Left ventricle myocardium inferior (tissue), 1 donor: ENCODE measurements at regions not wholly inside any gene's neighbourhood (a gene's known extent, or its start where the extent isn't known, plus 50 kb on each side); places are given as distances from the start of the nearest gene placed in this dataset.

Source experiments
- DNase-seq: peaks from one replicate; pipeline ENCODE4 v3.0.0-alpha.2; 2020
- H3K27ac ChIP-seq: fragments of 200-600 bp; replicated peaks from 2 replicates; pipeline ENCODE4 v1.8.0; 2021
- H3K27me3 ChIP-seq: fragments of 200-600 bp; 2 replicates; pipeline ENCODE4 v1.8.0; 2021; ENCODE audit warnings: low read depth
- H3K36me3 ChIP-seq: fragments of 200-600 bp; 2 replicates; pipeline ENCODE4 v1.8.0; 2021
- H3K4me1 ChIP-seq: fragments of 200-600 bp; 2 replicates; pipeline ENCODE4 v1.8.0; 2021
- H3K4me3 ChIP-seq: fragments of 200-600 bp; 2 replicates; pipeline ENCODE4 v1.8.0; 2021; ENCODE audit warnings: mild to moderate bottlenecking, moderate library complexity
- H3K9me3 ChIP-seq: fragments of 200-600 bp; replicated peaks from 2 replicates; pipeline ENCODE4 v1.8.0; 2021
- CTCF ChIP-seq: fragments of 200-600 bp; IDR thresholded peaks from 2 replicates; pipeline ENCODE4 v1.8.0; 2021; ENCODE audit warnings: antibody characterized with exemption, mild to moderate bottlenecking, borderline replicate concordance
- intact Hi-C: fragments of 100-400 bp; cut with micrococcal nuclease; formaldehyde crosslinking; loops from one replicate; pipeline ENCODE4 v1.11.0; 2022
- donor health status: DM: no; HTN: yes; CAD: no; lungs with severe emphysema.

DNA sequence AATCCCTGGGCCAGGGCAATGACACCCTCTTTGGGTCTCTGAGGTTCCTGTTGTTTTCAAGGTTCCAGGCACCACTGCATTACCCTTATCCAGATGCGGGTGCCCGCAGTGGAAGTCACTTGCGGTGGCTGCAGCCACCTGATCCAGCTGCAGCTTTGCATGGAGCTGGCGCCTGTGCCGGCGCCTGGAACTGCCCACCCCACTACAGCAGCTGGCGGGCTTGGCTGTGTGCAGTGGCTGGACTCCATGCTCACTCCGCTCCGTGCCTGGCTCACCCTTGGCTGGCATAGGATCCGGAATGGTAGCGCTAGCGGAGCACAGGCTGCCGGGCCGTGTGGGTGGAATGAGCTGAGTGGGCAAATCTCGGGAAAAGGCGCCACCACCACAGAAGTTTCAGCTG, 832.6 kb upstream of the CADM2 start:
- TF ChIP-seq CTCF: no peak
- H3K27ac ChIP-seq: no peak overlapping the region
- no peak overlapping the region for H3K4me3 ChIP-seq
- DNase-seq: no peak
- no peaks in the 10 kb centered on the region for H3K4me1 ChIP-seq
- no peaks in the 10 kb centered on the region for H3K27me3 ChIP-seq
- intact Hi-C loops: no loop called here
- H3K9me3 ChIP-seq: peaks cover 14% of the 10 kb centered on the region
- no peaks in the 10 kb centered on the region for H3K36me3 ChIP-seq

DNA sequence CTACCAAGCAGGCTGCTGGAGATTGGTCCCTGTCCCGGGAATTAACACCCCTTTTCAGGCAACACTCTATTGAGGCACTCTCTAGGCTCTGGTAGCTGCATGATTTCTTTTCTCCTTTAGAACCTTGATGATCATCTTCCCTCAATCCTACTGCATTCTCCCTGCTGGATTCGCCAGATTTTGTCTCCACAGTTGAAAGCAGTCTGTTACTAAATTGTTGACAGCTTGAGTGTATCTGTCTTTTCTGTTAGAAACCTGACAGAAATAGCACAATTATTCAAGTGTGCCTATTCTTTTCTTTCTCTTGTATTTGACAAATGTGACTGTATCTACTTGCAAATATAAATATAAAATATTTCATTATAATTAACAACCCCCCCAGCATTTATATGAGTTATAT, 830.8 kb upstream of the CADM2 start:
- Histone ChIP-seq H3K9me3 (peaks cover 14% of the 10 kb centered on the region), H3K4me1 (no peaks in the 10 kb centered on the region), H3K4me3 (no peak overlapping the region), H3K27me3 (no peaks in the 10 kb centered on the region), H3K27ac (no peak overlapping the region), H3K36me3 (no peaks in the 10 kb centered on the region)
- intact Hi-C loops: no loop called here
- no peak for TF ChIP-seq CTCF
- no peak for DNase-seq

- intact Hi-C loops: no loop called here
- H3K36me3 ChIP-seq: no peaks in the 10 kb centered on the region
- H3K4me1 ChIP-seq: no peaks in the 10 kb centered on the region
- no peak overlapping the region for H3K4me3 ChIP-seq
- TF ChIP-seq CTCF: no peak
- H3K27ac ChIP-seq: no peak overlapping the region
- no peaks in the 10 kb centered on the region for H3K9me3 ChIP-seq
- DNase-seq: no peak
- no peaks in the 10 kb centered on the region for H3K27me3 ChIP-seq
Observed at GRCh38 chr3:84136425-84136824, 822.4 kb upstream of the CADM2 start.

- H3K27me3 ChIP-seq: no peaks in the 10 kb centered on the region
- no peaks in the 10 kb centered on the region for H3K9me3 ChIP-seq
- H3K36me3 ChIP-seq: no peaks in the 10 kb centered on the region
- H3K4me1 ChIP-seq: no peaks in the 10 kb centered on the region
- no peak overlapping the region for H3K4me3 ChIP-seq
- no peak for TF ChIP-seq CTCF
- intact Hi-C loops: no loop called here
- no peak overlapping the region for H3K27ac ChIP-seq
- DNase-seq: no peak
Observed at GRCh38 chr3:84140631-84141030, 818.2 kb upstream of the CADM2 start.

- no peaks in the 10 kb centered on the region for H3K27me3 ChIP-seq
- intact Hi-C loops: no loop called here
- no peak overlapping the region for H3K4me3 ChIP-seq
- TF ChIP-seq CTCF: no peak
- H3K9me3 ChIP-seq: no peaks in the 10 kb centered on the region
- H3K36me3 ChIP-seq: no peaks in the 10 kb centered on the region
- H3K4me1 ChIP-seq: no peaks in the 10 kb centered on the region
- H3K27ac ChIP-seq: no peak overlapping the region
- no peak for DNase-seq
Observed at GRCh38 chr3:84141571-84141970, 817.2 kb upstream of the CADM2 start.

DNA sequence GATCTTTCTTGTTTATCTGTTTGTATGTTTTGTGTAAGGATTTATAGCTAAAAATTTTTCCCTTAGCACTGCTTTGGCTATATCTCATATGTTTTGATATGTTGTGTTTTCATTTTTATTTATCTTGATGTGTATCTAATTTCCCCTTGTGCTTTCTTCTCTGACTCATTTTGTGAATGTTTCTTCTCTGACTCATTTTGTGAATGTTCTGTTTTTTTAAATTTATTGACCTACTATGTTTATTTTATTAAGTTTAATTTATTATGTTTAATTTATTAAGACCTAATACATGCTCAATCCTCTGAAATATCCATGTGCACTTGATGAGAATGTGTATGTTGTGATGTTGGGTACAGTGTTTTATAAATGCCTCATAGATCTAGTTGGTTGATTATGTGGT, 793.5 kb upstream of the CADM2 start:
- no peak for DNase-seq
- H3K27ac ChIP-seq: no peak overlapping the region
- H3K4me1 ChIP-seq: no peaks in the 10 kb centered on the region
- peaks cover 14% of the 10 kb centered on the region for H3K9me3 ChIP-seq
- no peaks in the 10 kb centered on the region for H3K36me3 ChIP-seq
- TF ChIP-seq CTCF: no peak
- intact Hi-C loops: no loop called here
- no peaks in the 10 kb centered on the region for H3K27me3 ChIP-seq
- no peak overlapping the region for H3K4me3 ChIP-seq
